MG63 (cell line): ENCODE measurements at regions not wholly inside any gene's neighbourhood (a gene's known extent, or its start where the extent isn't known, plus 50 kb on each side); places are given as distances from the start of the nearest gene placed in this dataset.
"Not testable (repeated sequence)": the region's sequence is repeated elsewhere in the genome, so short reads cannot be mapped to it uniquely, and the experiment has no call there.

Source experiments
- DNase-seq: peaks from one replicate; pipeline ENCODE4 v3.0.0-alpha.2; 2020
- H3K27me3 ChIP-seq: fragments of 250-450 bp; sonication (Bioruptor Pico); 2 replicates; pipeline ENCODE4 v1.5.1; 2020; ENCODE audit warnings: mild to moderate bottlenecking, moderate library complexity
- H3K36me3 ChIP-seq: fragments of 250-450 bp; sonication (Bioruptor Pico); 2 replicates; pipeline ENCODE4 v1.5.1; 2020; ENCODE audit warnings: mild to moderate bottlenecking, moderate library complexity
- H3K4me3 ChIP-seq: fragments of 250-450 bp; sonication (Bioruptor Pico); 2 replicates; pipeline ENCODE4 v1.5.1; 2020; ENCODE audit warnings: mild to moderate bottlenecking, moderate library complexity
- H3K9me3 ChIP-seq: fragments of 250-450 bp; sonication (Bioruptor Pico); 2 replicates; pipeline ENCODE4 v1.5.1; 2020; ENCODE audit warnings: mild to moderate bottlenecking, moderate library complexity

DNA sequence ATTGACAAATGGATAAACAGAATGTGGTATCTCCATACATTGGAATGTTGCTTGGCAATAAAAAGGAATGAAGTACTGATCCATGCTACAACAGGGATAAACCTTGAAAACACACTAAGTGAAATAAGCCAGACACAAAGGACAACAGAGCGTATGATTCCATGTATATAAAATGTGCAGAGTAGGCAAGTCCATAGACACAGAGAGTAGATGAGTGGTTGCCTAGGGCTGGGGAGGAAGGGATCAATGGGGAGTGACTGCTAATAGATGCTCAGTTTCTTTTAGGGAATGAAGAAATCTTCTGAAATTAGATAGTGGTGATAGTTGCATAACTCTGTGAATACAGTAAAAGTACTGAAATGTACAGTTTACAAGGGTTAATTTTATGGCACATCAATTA is 59.4 kb upstream of the SMURF2 start:
- H3K27me3 ChIP-seq, H3K4me3 ChIP-seq, H3K9me3 ChIP-seq, DNase-seq, H3K36me3 ChIP-seq: not testable (repeated sequence)

DNA sequence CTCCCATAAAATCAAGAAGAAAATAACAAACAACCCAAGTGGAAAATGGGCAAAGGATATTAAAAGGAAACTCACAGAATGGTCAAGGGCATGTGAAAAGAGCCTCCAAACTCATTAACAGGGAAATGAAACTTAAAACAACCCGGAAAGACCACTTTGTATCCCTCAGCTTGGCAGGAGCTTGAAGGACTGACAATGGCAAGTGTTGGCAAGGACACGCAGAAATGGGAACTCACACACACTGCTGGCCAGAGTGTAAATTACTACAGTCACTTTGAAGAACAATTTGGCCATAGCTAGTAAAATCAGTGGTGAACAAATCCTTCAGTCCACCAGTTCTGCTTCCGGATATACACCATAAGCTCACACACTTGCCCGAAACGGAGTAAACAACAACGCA is 58.1 kb upstream of the SMURF2 start:
- not testable (repeated sequence) for DNase-seq, H3K27me3 ChIP-seq, H3K9me3 ChIP-seq, H3K4me3 ChIP-seq, H3K36me3 ChIP-seq

DNA sequence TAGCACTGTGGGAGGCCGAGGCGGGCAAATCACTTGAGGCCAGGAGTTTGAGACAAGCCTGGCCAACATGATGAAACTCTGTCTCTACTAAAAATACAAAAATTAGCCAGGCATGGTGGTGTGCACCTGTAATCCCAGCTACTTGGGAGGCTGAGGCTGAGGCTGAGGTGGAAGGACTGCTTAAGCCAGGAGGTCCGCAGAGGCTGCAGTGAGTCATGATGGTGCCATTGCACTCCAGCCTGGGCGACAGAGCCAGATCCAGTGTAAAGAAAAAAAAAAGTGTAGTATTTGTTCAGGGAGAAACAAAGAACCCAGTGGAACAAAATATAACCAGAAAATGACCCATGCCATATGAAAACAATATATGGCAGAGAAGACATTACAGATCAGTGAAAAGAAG is 57.4 kb upstream of the SMURF2 start:
- H3K36me3 ChIP-seq, H3K27me3 ChIP-seq, DNase-seq, H3K4me3 ChIP-seq, H3K9me3 ChIP-seq: not testable (repeated sequence)

DNA sequence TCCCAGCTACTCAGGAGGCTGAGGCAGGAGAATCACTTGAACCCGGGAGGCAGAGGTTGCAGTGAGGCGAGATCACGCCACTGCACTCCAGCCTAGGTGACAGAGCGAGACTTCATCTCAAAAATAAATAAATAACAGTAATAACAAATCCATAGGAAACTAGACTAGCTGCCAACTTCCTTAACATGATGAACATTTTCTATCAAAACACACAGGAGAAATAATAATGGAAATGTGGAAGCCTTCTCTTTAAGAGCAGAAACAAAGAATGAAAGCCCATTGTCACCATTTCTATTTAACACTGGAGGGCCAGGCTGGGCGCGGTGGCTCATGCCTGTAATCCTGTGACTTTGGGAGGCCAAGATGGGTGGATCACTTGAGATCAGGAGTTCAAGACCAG is 56.7 kb upstream of the SMURF2 start:
- DNase-seq, H3K27me3 ChIP-seq, H3K4me3 ChIP-seq, H3K36me3 ChIP-seq, H3K9me3 ChIP-seq: not testable (repeated sequence)

DNA sequence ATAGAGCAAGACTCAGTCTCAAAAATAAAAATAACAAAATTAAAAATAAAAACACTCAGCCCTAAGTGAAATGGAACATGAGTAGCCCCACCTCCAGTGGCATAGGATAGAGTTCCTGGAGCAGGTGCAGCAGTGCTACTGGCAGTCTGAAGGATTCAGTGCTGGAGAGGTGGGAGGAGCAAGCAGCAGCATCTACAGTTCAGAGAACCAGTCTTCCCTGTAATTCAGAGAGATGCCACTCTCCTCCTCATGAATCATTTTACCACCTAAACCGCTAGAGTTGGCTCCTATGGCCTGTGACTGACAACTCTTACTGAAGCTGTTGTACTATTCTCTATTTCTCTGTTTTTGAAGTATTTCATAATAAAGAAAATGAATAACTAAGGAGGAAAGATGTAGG is 56.0 kb upstream of the SMURF2 start:
- H3K9me3 ChIP-seq: no peaks in the 10 kb centered on the region
- no peaks in the 10 kb centered on the region for H3K27me3 ChIP-seq
- H3K4me3 ChIP-seq: no peak overlapping the region
- no peak for DNase-seq
- H3K36me3 ChIP-seq: no peaks in the 10 kb centered on the region

DNA sequence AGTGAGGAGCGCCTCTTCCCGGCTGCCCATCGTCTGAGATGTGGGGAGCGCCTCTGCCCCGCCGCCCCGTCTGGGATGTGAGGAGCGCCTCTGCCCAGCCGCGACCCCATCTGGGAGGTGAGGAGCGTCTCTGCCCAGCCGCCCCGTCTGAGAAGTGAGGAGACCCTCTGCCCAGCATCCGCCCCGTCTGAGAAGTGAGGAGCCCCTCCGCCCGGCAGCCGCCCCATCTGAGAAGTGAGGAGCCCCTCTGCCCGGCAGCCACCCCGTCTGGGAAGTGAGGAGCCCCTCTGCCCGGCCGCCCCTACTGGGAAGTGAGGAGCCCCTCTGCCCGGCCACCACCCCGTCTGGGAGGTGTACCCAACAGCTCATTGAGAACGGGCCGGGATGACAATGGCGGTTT is 54.4 kb upstream of the SMURF2 start:
- not testable (repeated sequence) for H3K27me3 ChIP-seq, H3K9me3 ChIP-seq, H3K36me3 ChIP-seq, H3K4me3 ChIP-seq, DNase-seq

DNA sequence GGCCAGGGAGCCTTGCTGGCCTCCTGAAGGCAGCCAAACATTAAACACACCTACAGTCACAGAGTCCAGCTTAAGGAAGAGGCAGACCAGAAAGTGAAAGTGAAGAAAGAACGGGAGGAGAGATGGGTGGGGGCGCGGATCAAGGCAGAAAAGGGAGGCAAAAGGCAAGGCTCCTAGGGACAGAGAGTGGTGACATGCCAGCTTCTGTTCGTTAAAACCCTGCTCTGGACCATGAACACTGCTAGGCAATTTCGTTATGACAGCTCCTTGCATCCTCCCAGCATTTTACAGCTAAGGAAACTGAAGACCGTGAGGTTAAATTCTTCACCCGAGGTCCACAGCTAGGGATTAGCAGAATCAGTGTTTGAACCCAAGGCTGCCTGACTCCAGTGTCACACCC is 51.7 kb upstream of the SMURF2 start:
- H3K9me3 ChIP-seq, H3K36me3 ChIP-seq, H3K4me3 ChIP-seq, DNase-seq, H3K27me3 ChIP-seq: not testable (repeated sequence)

DNA sequence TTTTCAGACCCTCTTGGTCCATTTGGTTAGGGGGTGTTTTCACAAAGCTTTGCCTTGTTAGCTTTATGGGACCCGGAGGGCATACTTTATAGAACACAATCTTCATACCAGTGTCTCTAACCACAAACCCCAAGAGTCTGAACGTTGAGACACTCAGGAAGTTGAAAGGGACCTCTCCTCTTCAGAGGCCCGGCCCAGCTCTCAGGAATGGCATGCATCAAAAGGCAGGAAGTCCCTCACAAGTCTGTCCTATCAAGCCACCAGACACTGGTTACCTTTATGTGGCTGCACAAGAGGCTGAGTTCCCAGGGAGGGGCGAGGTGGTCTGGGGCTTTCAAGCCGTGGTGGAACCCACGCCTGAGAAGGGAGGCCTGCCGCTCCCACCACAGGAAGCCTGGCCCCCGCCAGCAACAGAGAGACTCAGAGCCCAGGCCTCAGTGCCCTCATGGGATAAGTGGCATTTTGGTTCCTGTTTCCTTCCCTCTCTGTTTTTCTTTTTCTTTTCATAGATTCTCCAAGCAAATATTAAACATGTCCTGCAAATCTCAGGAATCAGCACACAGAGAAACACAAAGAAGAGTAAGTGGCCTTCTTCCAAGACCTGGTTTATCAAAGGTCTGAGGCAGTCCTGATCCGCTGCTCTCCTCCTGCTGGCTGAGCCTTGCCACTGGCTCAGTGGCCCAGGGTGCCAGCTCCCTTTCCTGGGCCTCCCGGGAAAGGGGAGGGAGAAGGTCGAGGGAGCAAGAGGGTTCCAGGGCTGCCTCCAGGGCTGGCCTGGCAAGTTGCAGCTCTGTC is 50.6 kb upstream of the SMURF2 start:
- not testable (repeated sequence) for H3K36me3 ChIP-seq, H3K9me3 ChIP-seq, H3K4me3 ChIP-seq, H3K27me3 ChIP-seq
- DNase-seq: peak; percentile 46
